Sigmoid colon (tissue), 6 donors: ENCODE measurements at regions not wholly inside any gene's neighbourhood (a gene's known extent, or its start where the extent isn't known, plus 50 kb on each side); places are given as distances from the start of the nearest gene placed in this dataset.

Experiments
- DNase-seq: peaks from one replicate; pipeline ENCODE4 v3.0.0-alpha.2; 2019
- H3K27ac ChIP-seq, 4 donors: fragments of 200-600 bp; sonication (generic); one replicate each; pipeline ENCODE4 v1.5.1; 2016 to 2019; ENCODE audit warnings: mild to moderate bottlenecking in 1 of 4
- H3K27me3 ChIP-seq, 3 donors: fragments of 200-600 bp; sonication (generic); one replicate each; pipeline ENCODE4 v1.5.1; 2019; ENCODE audit warnings: mild to moderate bottlenecking in 1 of 3
- H3K36me3 ChIP-seq, 4 donors: fragments of 200-600 bp; sonication (generic); one replicate each; pipeline ENCODE4 v1.5.1; 2016 to 2019
- H3K4me1 ChIP-seq, 4 donors: fragments of 200-600 bp; sonication (generic); one replicate each; pipeline ENCODE4 v1.5.1; 2017 to 2019
- H3K4me3 ChIP-seq, 4 donors: fragments of 200-600 bp; sonication (generic); one replicate each; pipeline ENCODE4 v1.5.1; 2017 to 2019; ENCODE audit warnings: mild to moderate bottlenecking in 2 of 4, moderate library complexity in 1 of 4
- H3K9me3 ChIP-seq, 4 donors: fragments of 200-600 bp in 3 of 4; sonication (generic) in 3 of 4; one replicate each; pipeline versions ENCODE4 v1.5.1 to v1.6.1; 2013 to 2019
- CTCF ChIP-seq, 4 experiments: fragments of 450-650 bp in 3 of 4; fragments of 200-600 bp in 1 of 4; IDR thresholded peaks; one replicate each; pipeline ENCODE4 v1.5.1; 2016 to 2019; ENCODE audit warnings: antibody characterized with exemption in 4 of 4, mild to moderate bottlenecking in 3 of 4, moderate library complexity in 2 of 4
- EP300 ChIP-seq, 4 donors: sonication (generic); formaldehyde crosslinking; IDR thresholded peaks; one replicate each; pipeline ENCODE4 v1.6.1; 2017; ENCODE audit warnings: antibody characterized with exemption in 4 of 4
- POLR2A ChIP-seq, 2 donors: fragments of 450-650 bp; IDR thresholded peaks; one replicate each; pipeline ENCODE4 v1.6.1; 2016; ENCODE audit warnings: antibody characterized with exemption in 2 of 2, mild to moderate bottlenecking in 2 of 2, moderate library complexity in 2 of 2
- POLR2AphosphoS5 ChIP-seq, 4 donors: sonication (generic); formaldehyde crosslinking; IDR thresholded peaks; one replicate each; pipeline ENCODE4 v1.6.1; 2017; ENCODE audit warnings: antibody characterized with exemption in 4 of 4
- WGBS, 2 donors: extraction: QIAGEN DNeasy Blood & Tissue Kit; methylation state at CpG; one replicate each; pipeline ENCODE4 v1.1.7; 2013; 5-methylcytosine and 5-hydroxymethylcytosine counted together
- intact Hi-C: fragments of 100-400 bp; cut with DNase I; formaldehyde crosslinking; loops from one replicate; pipeline ENCODE4 v1.15.1; 2023
- donor health status: healthy with polysubstance abuse.
- donor health status: healthy.

DNA sequence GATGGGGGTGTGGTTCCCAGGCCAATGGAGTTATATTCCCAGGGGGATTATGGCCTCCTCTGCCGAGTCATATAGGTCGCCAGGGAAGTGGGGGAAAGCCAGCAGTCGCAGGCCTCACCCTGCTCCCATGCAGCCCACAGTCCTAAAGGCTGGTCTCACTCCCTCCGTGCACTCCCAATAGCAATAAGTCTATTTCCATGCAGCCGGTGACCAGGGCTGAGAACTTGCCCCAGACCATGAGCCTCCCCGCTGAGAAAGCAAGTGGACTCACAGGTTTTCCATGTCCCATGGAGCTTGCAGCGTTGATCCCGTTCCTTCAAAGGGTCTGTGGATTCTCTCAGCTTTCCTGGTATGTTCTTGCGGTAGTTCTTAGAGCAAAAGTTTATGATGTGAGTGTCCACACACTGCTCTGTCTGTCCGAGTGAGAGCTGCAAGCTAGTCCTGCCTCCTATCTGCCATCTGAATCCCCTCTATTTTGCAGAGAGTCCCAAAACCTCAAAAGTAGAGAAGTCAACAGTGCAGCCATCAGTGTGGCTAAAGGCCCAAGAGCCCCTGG, 81.7 kb upstream of the TMPRSS2 start:
- H3K27me3 ChIP-seq: no peaks in the 10 kb centered on the region
- 95 to 97% methylated on average over 10 of the region's 10 CpGs for WGBS, 2 donors
- H3K4me1 ChIP-seq: no peaks in the 10 kb centered on the region
- intact Hi-C loops: no loop called here
- no peak for DNase-seq
- peaks cover 0 to 2% (median 0%) of the 10 kb centered on the region in 4 donors for H3K9me3 ChIP-seq
- TF ChIP-seq CTCF (IDR thresholded peaks at IDR 0.05): no peak
- TF ChIP-seq EP300 (IDR thresholded peaks at IDR 0.05): no peak
- TF ChIP-seq POLR2A (IDR thresholded peaks at IDR 0.05): no peak
- TF ChIP-seq POLR2AphosphoS5 (IDR thresholded peaks at IDR 0.05): no peak
- H3K27ac ChIP-seq: no peak overlapping the region
- H3K4me3 ChIP-seq: no peak overlapping the region
- H3K36me3 ChIP-seq: no peaks in the 10 kb centered on the region

DNA sequence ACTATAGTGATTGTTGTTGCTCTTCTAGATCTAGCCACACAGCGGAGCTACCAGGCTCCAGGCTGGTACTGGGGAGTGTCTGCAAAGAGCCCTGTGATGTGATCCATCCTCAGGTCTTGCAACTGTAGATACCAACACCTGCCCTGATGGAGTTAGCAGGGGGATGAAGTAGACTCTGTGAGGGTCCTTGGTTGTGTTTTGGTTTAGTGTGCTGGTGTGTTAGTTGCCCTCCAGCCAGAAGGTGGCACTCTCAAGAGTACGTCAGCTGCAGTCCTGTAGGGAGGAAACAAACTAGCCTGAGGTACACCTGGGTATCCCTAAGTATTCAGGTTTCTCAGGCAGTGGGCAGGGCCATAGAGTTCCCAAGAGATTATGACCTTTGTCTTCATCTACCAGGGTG, 81.2 kb upstream of the TMPRSS2 start:
- Histone ChIP-seq H3K4me1 (no peaks in the 10 kb centered on the region), H3K4me3 (no peak overlapping the region), H3K36me3 (no peaks in the 10 kb centered on the region), H3K9me3 (peaks cover 0 to 2% (median 0%) of the 10 kb centered on the region in 4 donors), H3K27me3 (no peaks in the 10 kb centered on the region), H3K27ac (no peak overlapping the region)
- TF ChIP-seq EP300 (IDR thresholded peaks at IDR 0.05): no peak
- 92 to 95% methylated on average over 2 of the region's 2 CpGs for WGBS, 2 donors
- intact Hi-C loops: no loop called here
- no peak for DNase-seq

DNA sequence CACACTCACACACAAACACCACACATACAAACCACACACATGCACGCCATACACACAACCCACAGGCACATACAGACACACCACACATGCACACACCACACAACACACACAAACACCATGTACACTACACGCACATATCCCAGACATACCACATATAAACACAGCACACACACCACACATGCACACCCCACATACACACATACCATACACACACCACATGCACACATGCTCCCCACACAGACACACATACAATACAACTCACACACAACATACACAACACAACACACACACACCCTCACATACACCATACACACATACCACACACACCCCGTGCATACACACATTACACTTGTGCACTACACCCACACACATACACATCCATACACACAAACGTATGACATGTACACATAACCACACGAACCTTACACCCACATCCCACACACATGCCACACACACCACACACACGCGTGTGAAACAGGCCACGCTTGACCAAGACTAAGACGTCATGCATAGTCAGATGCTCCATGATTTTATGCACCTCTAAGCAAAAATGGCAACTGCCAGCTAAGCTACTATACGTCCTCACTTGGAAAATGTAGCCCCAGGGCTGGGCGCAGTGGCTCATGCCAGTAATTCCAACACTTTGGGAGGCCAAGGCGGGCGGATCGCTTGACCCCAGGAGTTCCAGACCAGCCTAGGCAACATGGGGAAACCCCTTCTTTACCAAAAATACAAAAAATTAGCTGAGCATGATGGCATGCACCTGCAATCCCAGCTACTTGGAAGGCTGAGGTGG, 77.4 kb upstream of the TMPRSS2 start:
- H3K4me3 ChIP-seq: no peak overlapping the region
- H3K27ac ChIP-seq: no peak overlapping the region
- DNase-seq: no peak
- peaks cover 0 to 2% (median 0%) of the 10 kb centered on the region in 4 donors for H3K9me3 ChIP-seq
- no peaks in the 10 kb centered on the region for H3K36me3 ChIP-seq
- WGBS, 2 donors: 91 to 94% methylated on average over 14 of the region's 14 CpGs
- no peaks in the 10 kb centered on the region for H3K27me3 ChIP-seq
- no peaks in the 10 kb centered on the region for H3K4me1 ChIP-seq
- intact Hi-C loops: no loop called here
- TF ChIP-seq EP300 (IDR thresholded peaks at IDR 0.05) (no peak), POLR2AphosphoS5 (IDR thresholded peaks at IDR 0.05) (no peak), CTCF (IDR thresholded peaks at IDR 0.05) (no peak)

DNA sequence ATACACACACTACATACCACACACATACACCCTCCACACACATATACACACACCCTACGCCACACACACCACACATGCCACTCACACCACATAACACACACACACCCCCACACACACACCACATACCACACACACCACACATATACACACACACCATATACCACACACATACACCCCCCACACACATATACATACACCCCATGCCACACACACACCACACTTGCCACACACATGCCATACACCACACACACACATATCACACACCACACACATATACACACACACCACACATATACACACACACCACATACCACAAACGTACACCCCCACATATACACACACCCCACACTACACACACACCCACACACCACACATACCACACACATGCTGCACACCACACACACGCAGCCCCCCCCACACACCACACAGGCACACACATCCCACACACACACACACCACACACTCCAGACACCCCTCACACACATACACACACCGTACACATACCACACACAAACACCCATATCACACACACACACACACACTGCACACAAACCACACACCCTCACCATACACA, 76.7 kb upstream of the TMPRSS2 start:
- no peaks in the 10 kb centered on the region for H3K4me1 ChIP-seq
- H3K36me3 ChIP-seq: no peaks in the 10 kb centered on the region
- no peak overlapping the region for H3K27ac ChIP-seq
- TF ChIP-seq POLR2A (IDR thresholded peaks at IDR 0.05) (no peak), CTCF (IDR thresholded peaks at IDR 0.05) (no peak), POLR2AphosphoS5 (IDR thresholded peaks at IDR 0.05) (no peak), EP300 (IDR thresholded peaks at IDR 0.05) (no peak)
- H3K27me3 ChIP-seq: no peaks in the 10 kb centered on the region
- WGBS, 2 donors: 94 to 95% methylated on average over 4 of the region's 4 CpGs
- H3K4me3 ChIP-seq: no peak overlapping the region
- H3K9me3 ChIP-seq: peaks cover 0 to 2% (median 0%) of the 10 kb centered on the region in 4 donors
- no peak for DNase-seq
- intact Hi-C loops: no loop called here

DNA sequence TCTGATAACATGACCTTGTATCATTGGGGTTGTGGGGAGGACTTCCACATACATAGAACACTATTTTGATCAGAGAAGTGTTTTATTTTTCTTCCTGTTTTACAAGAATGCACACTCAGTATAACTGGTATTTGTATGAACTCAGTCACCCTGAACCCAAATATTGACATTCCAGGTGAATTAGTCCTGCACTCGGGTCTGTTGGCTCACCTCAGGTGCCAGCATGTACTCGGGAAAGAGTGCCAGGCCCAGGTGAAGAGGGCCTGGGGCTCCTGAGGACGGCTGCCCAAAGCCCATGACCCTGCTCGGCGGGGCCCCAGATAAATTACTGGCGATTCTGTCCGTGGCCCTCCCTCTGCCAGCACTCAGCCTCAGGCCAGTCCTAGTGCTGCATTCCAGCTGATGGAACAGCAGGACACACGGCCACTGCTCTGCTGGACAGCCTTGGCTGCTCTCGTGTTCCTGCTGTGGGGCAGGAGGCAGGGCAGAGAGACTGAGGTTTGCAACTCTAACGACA, 75.4 kb upstream of the TMPRSS2 start:
- 20 to 51% methylated on average over 10 of the region's 10 CpGs for WGBS, 2 donors
- no peak for TF ChIP-seq CTCF (IDR thresholded peaks at IDR 0.05)
- TF ChIP-seq POLR2AphosphoS5 (IDR thresholded peaks at IDR 0.05): no peak
- no peak for TF ChIP-seq EP300 (IDR thresholded peaks at IDR 0.05)
- no peak for TF ChIP-seq POLR2A (IDR thresholded peaks at IDR 0.05)
- no peaks in the 10 kb centered on the region for H3K36me3 ChIP-seq
- no peaks in the 10 kb centered on the region for H3K4me1 ChIP-seq
- H3K9me3 ChIP-seq: peaks cover 0 to 7% (median 4%) of the 10 kb centered on the region in 4 donors
- H3K27ac ChIP-seq: no peak overlapping the region
- H3K4me3 ChIP-seq: no peak overlapping the region
- DNase-seq: no peak
- no peaks in the 10 kb centered on the region for H3K27me3 ChIP-seq
- intact Hi-C loops: no loop called here
